K562 (cell line): ENCODE measurements at regions not wholly inside any gene's neighbourhood (a gene's known extent, or its start where the extent isn't known, plus 50 kb on each side); places are given as distances from the start of the nearest gene placed in this dataset.
A peak's percentile ranks its signal among the peaks of the same experiment; 100 is the strongest.

Source experiments
- ATAC-seq: fragments of 200-7000 bp; cut with Tn5 transposase; 3 replicates; pipeline ENCODE4 v1.9.1; 2020; ENCODE audit warnings: moderate library complexity
- BruUV-seq: library from RNA; stranded (reverse); fragments of 400-500 nt; replicated peaks from 2 replicates; lab custom pipeline; 2021; lab: Mats Ljungman, UMichigan
- CTCF ChIA-PET: fragments of 300-600 bp; formaldehyde crosslinking; extraction: SDS; loops from one replicate; lab custom pipeline; 2021; ENCODE audit warnings: low intra/inter-chr PET ratio; lab: Yijun Ruan, JAX
- POLR2A ChIA-PET: fragments of 300-600, 350-650 bp; sonication (Branson Sonifier 250); formaldehyde crosslinking; extraction: SDS; loops from one replicate; lab custom pipeline; 2021; ENCODE audit warnings: antibody characterized with exemption, inconsistent platforms; lab: Yijun Ruan, JAX
- DNase-seq, 4 experiments: peaks; one replicate each; pipeline versions ENCODE4 v3.0.0 to v3.0.0-alpha.2; 2011 to 2018; ENCODE audit warnings: low spot score in 3 of 4, mixed read lengths in 3 of 4; ENCODE audit errors: extremely low read depth in 1 of 4
- FAIRE-seq: peaks from 2 replicates; lab custom pipeline; 2011; peaks lifted over from hg19 to GRCh38; lab: Jason Lieb, UNC
- H2AFZ ChIP-seq: 2 replicates; pipeline ENCODE4 v1.6.0; 2011; ENCODE audit warnings: low read depth, low read length, control low read depth, inconsistent platforms
- H3K27ac ChIP-seq: fragments of 200-600 bp; 3 replicates; pipeline ENCODE4 v1.8.0; 2011; ENCODE audit warnings: low read depth, mild to moderate bottlenecking, control low read depth, inconsistent platforms, low read length, moderate library complexity, mixed read lengths; ENCODE audit errors: extremely low read depth
- H3K27me3 ChIP-seq, 2 experiments: fragments of 300-600 bp in 1 of 2; 2 replicates in 1 of 2; 3 replicates in 1 of 2; pipeline versions ENCODE4 v1.6.0 to v1.8.0; 2011; ENCODE audit warnings: inconsistent platforms in 2 of 2, low read length in 2 of 2, mild to moderate bottlenecking in 1 of 2, mixed read lengths in 1 of 2, moderate library complexity in 1 of 2; ENCODE audit not compliant: control insufficient read depth in 2 of 2, insufficient read depth in 2 of 2
- H3K36me3 ChIP-seq: fragments of 300-600 bp; 3 replicates; pipeline ENCODE4 v1.8.0; 2011; ENCODE audit warnings: mild to moderate bottlenecking, low read length, inconsistent platforms; ENCODE audit not compliant: control insufficient read depth, insufficient read depth
- H3K4me1 ChIP-seq, 2 experiments: fragments of 200-600 bp in 1 of 2; replicated peaks in 1 of 2; 2 replicates in 1 of 2; 3 replicates in 1 of 2; pipeline versions ENCODE4 v1.5.1 to v1.8.0; 2011; ENCODE audit warnings: inconsistent platforms in 2 of 2, low read length in 2 of 2, mild to moderate bottlenecking in 1 of 2, mixed read lengths in 1 of 2, moderate library complexity in 1 of 2; ENCODE audit not compliant: control insufficient read depth in 2 of 2, insufficient read depth in 2 of 2
- H3K4me2 ChIP-seq: 2 replicates; pipeline ENCODE4 v1.6.1; 2011; ENCODE audit warnings: low read length, control low read depth, inconsistent platforms, mixed read lengths; ENCODE audit not compliant: insufficient read depth
- H3K4me3 ChIP-seq: fragments of 200-600 bp; sonication (generic), shearing (Covaris generic); 2 replicates; pipeline ENCODE4 v1.5.1; 2016; ENCODE audit warnings: control low read depth, inconsistent platforms
- H3K79me2 ChIP-seq: fragments of 200-600 bp; 3 replicates; pipeline ENCODE4 v1.8.0; 2011; ENCODE audit warnings: low read length, inconsistent platforms; ENCODE audit not compliant: control insufficient read depth, insufficient read depth
- H3K9ac ChIP-seq, 2 experiments: 2 replicates each; pipeline versions ENCODE4 v1.6.0 to v1.6.1; 2011; ENCODE audit warnings: low read depth in 2 of 2, low read length in 2 of 2, control low read depth in 1 of 2, inconsistent platforms in 1 of 2, mild to moderate bottlenecking in 1 of 2, mixed read lengths in 1 of 2; ENCODE audit not compliant: insufficient read depth in 1 of 2
- H3K9me1 ChIP-seq: one replicate; pipeline ENCODE4 v1.6.0; 2011; ENCODE audit warnings: inconsistent platforms, mild to moderate bottlenecking, low read length, moderate library complexity; ENCODE audit not compliant: control insufficient read depth, insufficient read depth
- H3K9me3 ChIP-seq: replicated peaks from 2 replicates; pipeline ENCODE4 v1.5.1; 2011; ENCODE audit warnings: low read depth, low read length, inconsistent platforms; ENCODE audit not compliant: control insufficient read depth, insufficient read depth
- H4K20me1 ChIP-seq: replicated peaks from 2 replicates; pipeline ENCODE4 v1.6.1; 2011; ENCODE audit warnings: low read length, inconsistent platforms, mixed read lengths; ENCODE audit not compliant: control insufficient read depth, insufficient read depth
- ATF4 ChIP-seq: fragments of 450-650 bp; formaldehyde crosslinking; IDR thresholded peaks from 2 replicates; pipeline ENCODE4 v1.4.0; 2022; ENCODE audit warnings: mild to moderate bottlenecking, moderate library complexity
- CEBPB ChIP-seq: fragments of 450-650 bp; IDR thresholded peaks from 2 replicates; pipeline ENCODE4 v1.6.1; 2016; ENCODE audit warnings: missing genetic modification characterization, missing compliant biosample characterization
- CEBPG ChIP-seq, 3 experiments: fragments of 200-800 bp in 1 of 3; sonication (Bioruptor generic) in 1 of 3; sonication (generic) in 1 of 3; formaldehyde crosslinking in 1 of 3; IDR thresholded peaks in 2 of 3; conservative IDR thresholded peaks in 1 of 3; 2 replicates each; pipeline versions ENCODE4 v1.6.1 to v1.8.0; 2016 to 2022; ENCODE audit warnings: missing compliant biosample characterization in 2 of 3, missing genetic modification characterization in 2 of 3, mild to moderate bottlenecking in 1 of 3, missing genetic modification reagents in 1 of 3
- ELF4 ChIP-seq: fragments of 450-650 bp; formaldehyde crosslinking; IDR thresholded peaks from 2 replicates; pipeline ENCODE4 v1.4.0; 2022; ENCODE audit warnings: missing genetic modification characterization
- POLR2A ChIP-seq: fragments of 450-650 bp; conservative IDR thresholded peaks from 2 replicates; pipeline ENCODE4 v1.6.1; 2016
- ZBTB7A ChIP-seq: IDR thresholded peaks from 2 replicates; pipeline ENCODE4 v1.6.1; 2011; ENCODE audit warnings: low read depth, mild to moderate bottlenecking, low read length, moderate library complexity, borderline replicate concordance; ENCODE audit not compliant: control insufficient read depth
- ZNF586 ChIP-seq: fragments of 450-650 bp; formaldehyde crosslinking; conservative IDR thresholded peaks from 2 replicates; pipeline ENCODE4 v1.4.0; 2020; ENCODE audit warnings: mild to moderate bottlenecking, moderate library complexity
- ZSCAN32 ChIP-seq: fragments of 450-650 bp; formaldehyde crosslinking; IDR thresholded peaks from 2 replicates; pipeline ENCODE4 v1.4.0; 2020; ENCODE audit warnings: mild to moderate bottlenecking, moderate library complexity
- WGBS: fragments of 100-300 bp; shearing (Covaris generic); methylation state at CpG from one replicate; pipeline ENCODE4 v1.1.6; 2016; ENCODE audit warnings: low coverage, mixed read lengths; ENCODE audit not compliant: insufficient coverage; ENCODE audit errors: missing lambda C conversion rate; 5-methylcytosine and 5-hydroxymethylcytosine counted together
- in situ Hi-C: fragments of 300-500 bp; cut with MboI; formaldehyde crosslinking; loops from 4 replicates; pipeline ENCODE4 v1.15.0; 2018; ENCODE audit warnings: inconsistent platforms, mixed read lengths
- intact Hi-C: fragments of 100-400 bp; cut with micrococcal nuclease; formaldehyde crosslinking; loops from 2 replicates; pipeline ENCODE4 v1.14.2; 2022

- POLR2A ChIA-PET = no interaction called here
Observed at GRCh38 chr6:9978480-9978879, 436.4 kb downstream of the TFAP2A start.

GRCh38 chr6:9977411-9977810 lies 437.5 kb downstream of the TFAP2A start:
- H2AFZ ChIP-seq = no peak overlapping the region
- no peaks in the 10 kb centered on the region for H3K36me3 ChIP-seq
- in situ Hi-C loops = no loop called here
- no peaks in the 10 kb centered on the region for H3K4me1 ChIP-seq
- no peaks in the 10 kb centered on the region for H3K9me3 ChIP-seq
- DNase-seq = no peak
- no peaks in the 10 kb centered on the region for H3K79me2 ChIP-seq
- H3K27ac ChIP-seq = no peak overlapping the region
- intact Hi-C loops = no loop called here
- WGBS = 0% methylated on average over 2 of the region's 2 CpGs
- BruUV-seq = no TSS peak
- TF ChIP-seq ELF4 (CRISPR knock-in tag) (no peak), ZNF586 (CRISPR knock-in tag) (no peak)
- H3K4me3 ChIP-seq = no peak overlapping the region
- H3K9me1 ChIP-seq = no peaks in the 10 kb centered on the region
- H3K4me2 ChIP-seq = no peak overlapping the region
- CTCF ChIA-PET = interaction anchor here (0.6 kb wide), 1 partner anchor 488 kb away, joined by 3 read pairs; no protein-coding TSS in a partner anchor
- H3K27me3 ChIP-seq = no peaks in the 10 kb centered on the region
- H3K9ac ChIP-seq = no peak overlapping the region
- no peaks in the 10 kb centered on the region for H4K20me1 ChIP-seq
- FAIRE-seq = no peak
- POLR2A ChIA-PET = no interaction called here
- no peak for ATAC-seq

More at GRCh38 chr6:9978480-9978879, 436.4 kb downstream of the TFAP2A start:
- H3K9me3 ChIP-seq = no peaks in the 10 kb centered on the region
- H4K20me1 ChIP-seq = no peaks in the 10 kb centered on the region
- BruUV-seq = no TSS peak
- in situ Hi-C loops = no loop called here
- no peak for TF ChIP-seq ZBTB7A
- TF ChIP-seq ZSCAN32 (CRISPR knock-in tag) = peak; percentile 53; the same call in 1 of the 2 replicates
- TF ChIP-seq POLR2A = no peak
- TF ChIP-seq ATF4 (CRISPR knock-in tag) = 0 out of 2 replicates have a peak, but pooled peaks have one; percentile 64
- TF ChIP-seq CEBPB = 0 out of 2 replicates have a peak, but pooled peaks have one; percentile 14
- TF ChIP-seq CEBPG (CRISPR knock-in tag; IDR thresholded peaks at IDR 0.05) = no peak
- TF ChIP-seq CEBPG (tag; conservative IDR thresholded peaks at IDR 0.05 in 1 of 2, IDR thresholded peaks at IDR 0.05 in 1 of 2) = peak; percentile 20 to 82; a peak in 2 of 4 replicates
- TF ChIP-seq, all 486 proteins: peak for 4
- no peaks in the 10 kb centered on the region for H3K27me3 ChIP-seq
- no peak overlapping the region for H3K4me3 ChIP-seq
- CTCF ChIA-PET = no interaction called here
- ATAC-seq (no peak), DNase-seq (no peak), FAIRE-seq (no peak)
- H3K9ac ChIP-seq = no peak overlapping the region
- no peaks in the 10 kb centered on the region for H3K36me3 ChIP-seq
- H3K27ac ChIP-seq = no peak overlapping the region
- under 1% methylated on average over 6 of the region's 6 CpGs for WGBS
- H3K79me2 ChIP-seq = no peaks in the 10 kb centered on the region
- H3K4me2 ChIP-seq = no peak overlapping the region
- no peaks in the 10 kb centered on the region for H3K9me1 ChIP-seq
- no peaks in the 10 kb centered on the region for H3K4me1 ChIP-seq
- H2AFZ ChIP-seq = no peak overlapping the region
- intact Hi-C loops = no loop called here
